Hippocampal formation (tissue), 2 donors: ENCODE measurements at regions not wholly inside any gene's neighbourhood (a gene's known extent, or its start where the extent isn't known, plus 50 kb on each side); places are given as distances from the start of the nearest gene placed in this dataset.

Source experiments
- DNase-seq, 2 donors: peaks; one replicate each; lab custom pipeline; 2025; lab: John Stamatoyannopoulos, UW

DNA sequence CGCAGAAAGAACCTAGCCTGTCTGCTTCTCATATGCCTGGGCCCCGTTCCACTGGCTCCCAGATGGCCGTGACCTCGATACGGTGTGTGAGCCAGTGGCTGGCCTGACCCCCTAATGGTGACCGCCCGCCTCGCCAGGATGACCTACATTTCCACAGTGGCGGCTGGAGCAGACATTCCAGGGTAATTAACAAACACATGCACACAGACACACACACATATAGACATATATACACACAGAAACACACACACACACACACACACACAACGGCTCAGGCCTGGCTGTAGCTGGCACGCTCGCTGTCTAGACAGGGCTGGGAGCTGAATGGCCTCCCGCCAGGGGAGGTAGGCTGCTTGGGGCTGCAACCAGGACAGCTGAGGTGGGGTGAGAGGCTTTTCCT is 227.1 kb downstream of the ANKRD60 start:
- DNase-seq, result no peak

DNA sequence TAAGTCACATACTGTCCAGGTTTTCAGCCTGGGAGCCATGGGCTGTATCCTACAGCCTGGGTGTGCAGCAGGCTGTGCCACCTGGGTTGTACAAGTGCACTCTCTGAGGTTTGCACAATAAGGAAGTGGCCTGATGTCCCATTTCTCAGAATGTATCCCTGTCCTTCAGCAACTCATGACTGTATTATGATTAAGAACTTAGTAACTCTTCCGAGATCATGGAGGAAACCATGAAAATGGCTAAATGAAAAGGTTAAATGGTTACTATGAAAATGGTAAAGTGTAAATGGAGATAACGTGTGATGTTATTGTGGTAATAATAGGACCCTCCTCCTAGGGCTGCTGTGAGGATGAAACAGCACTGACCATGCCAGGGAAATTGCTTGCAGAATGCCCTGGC is 227.6 kb downstream of the ANKRD60 start:
- DNase-seq, result no peak

DNA sequence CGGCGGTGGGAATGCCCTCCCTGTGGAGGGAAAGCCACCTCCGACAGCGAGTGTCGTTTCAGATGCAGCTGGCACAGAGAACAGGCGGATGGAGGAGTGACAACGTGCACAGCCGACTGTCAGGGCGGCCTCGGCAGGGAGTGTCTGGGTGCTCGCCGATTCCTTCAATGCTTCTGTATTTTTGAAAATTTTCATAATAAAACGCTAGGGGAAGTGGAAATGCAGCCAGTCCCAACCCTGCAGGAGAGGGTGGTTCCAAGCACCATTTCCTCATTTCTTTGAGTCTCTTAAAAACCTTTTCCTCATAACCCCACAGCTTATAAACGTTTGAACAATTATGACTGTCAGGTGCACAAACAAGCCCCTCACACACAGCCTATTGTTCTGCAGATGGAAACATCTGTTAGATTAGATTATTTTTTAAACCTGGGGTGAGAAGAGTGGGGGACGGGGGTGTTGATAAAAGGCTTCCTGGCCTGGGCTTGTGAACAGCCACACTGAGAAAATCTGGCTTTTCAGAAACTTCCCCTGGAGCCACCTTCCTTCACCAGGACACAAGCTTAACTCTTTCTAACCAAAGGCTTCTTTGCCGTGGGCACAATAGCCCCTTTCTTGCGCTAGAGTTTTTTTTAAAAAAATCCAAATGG is 228.9 kb downstream of the ANKRD60 start:
- DNase-seq, result no peak

DNA sequence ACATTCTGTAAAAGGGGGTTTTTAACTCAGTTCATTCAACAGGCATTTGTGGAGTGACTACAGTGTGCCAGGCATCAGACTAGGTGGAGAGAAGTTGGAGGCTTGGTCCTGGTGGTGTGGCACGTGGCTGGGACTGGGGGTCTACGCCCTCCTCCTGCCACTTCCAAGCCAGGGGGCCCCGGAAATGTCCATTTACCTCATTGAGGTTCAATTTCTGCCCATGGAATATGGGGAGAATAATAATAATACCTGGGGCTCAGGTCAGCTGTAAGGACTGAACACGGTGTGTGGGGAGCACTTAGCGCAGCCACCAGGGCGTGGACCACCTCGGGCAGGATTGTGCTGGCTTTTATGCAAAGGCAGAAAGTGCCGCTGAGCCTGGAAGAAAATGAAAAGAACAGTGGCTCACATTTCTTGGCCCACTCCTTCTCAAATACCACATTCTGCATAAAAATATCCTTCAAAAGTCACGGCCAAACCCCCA is 229.4 kb downstream of the ANKRD60 start:
- DNase-seq, result no peak

DNA sequence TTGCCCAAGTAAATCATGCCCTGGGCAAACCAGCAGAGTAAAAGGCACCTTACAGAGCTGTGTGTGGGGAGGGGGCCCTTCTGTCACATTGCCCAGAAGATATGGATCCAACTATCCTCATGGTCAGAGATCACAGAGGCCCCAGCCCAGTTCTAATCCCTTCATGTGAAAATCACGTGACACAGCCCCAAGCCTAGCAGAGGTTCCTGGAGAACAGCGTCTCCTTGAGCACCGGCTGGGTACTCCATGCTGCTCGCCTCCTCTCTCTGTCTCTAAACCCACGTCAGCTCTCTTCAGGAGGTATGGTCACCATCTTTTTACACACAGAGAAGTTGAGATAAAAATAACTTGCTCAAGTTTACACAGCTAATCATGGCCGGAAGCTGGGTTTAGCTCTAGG is 230.2 kb downstream of the ANKRD60 start:
- no peak for DNase-seq

DNA sequence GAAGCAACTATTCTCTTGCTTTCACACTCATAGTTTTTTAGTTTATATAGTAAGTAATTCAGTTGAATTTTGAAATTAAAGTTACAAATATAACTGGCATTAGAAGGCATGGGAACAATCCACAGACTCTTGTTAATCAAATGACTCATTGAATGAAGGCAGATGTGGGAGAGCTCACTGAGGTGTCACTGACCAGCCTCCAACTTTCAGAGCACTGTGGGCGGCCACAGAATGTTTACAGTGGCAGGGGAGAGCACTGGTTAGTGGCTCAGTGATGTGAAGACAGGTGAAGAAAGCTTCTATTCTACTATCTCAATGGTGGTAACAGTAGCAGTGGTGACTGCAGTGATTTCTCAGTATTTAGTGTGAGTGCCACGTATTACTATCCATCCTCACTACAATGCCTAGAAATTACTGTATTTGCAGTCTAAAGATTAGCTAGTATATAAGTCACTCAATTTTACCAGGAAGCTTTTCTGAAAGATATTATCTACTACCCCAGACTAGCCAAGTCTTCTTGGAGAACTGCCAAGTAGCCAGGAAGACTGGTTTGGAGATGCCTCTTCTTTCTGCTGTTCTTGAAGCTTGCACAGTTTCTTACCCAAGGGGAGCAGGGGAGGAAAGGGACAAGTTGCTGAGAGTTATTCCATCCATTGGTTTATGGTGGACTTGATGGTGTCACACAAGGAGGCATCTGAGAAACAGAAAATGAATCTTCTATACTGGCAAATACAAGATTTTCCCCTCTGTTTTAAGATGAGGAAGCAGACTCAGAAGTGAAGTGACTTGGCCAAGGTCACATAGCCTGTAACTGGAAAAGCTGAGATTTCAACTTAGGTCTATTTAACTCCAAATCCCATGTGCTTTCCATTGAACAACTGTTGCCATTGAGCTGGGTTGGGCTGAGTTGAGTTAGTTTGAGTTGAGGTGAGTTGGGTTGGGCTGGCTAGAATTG is 231.2 kb downstream of the ANKRD60 start:
- DNase-seq, result no peak

DNA sequence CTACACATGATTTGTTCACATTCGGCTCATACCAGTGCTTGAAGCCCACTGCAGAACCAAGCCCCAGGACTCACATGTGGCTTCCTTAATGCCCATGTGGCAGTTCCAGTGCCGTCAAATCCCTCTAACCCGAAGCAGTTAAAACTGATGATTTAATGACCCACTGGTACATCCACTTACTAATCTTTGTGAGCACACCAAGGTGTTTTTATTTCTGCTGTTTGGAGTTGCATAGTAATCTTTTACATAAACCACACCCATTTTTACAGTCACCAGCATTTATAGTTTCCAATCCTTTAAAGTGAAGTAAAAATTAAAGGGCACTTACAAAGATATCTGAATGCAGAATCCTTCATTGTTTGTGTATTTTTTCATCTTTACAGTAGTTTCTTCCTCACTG is 232.0 kb downstream of the ANKRD60 start:
- DNase-seq, result no peak

DNA sequence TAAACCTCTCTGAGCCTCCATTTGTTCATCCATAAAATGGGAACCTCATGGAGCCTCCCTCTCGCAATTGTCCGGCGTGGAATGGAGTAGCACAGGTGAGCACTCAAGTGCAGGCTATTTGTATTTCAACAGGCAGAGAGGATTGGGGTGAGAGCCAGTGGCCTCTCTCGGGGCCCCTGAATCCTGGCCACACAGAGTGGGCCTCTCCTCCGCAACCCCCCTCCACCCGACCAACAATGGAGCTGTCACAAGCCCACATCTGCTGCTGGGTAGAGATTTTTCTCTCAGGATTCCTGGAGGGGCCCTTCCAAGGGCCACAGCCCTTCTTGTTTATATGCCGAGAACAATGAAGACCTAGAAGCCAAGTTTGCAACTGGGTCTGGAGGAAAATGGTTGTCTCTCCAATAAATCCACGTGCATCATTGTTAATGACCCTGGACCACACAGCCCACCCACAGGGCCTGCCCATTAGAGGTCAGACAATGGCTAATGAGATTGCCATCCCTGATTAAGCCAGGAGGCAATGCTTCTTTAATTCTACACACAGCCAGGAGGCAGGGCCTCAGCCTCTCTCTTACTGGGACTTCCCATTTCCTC is 233.0 kb downstream of the ANKRD60 start:
- DNase-seq, result no peak

DNA sequence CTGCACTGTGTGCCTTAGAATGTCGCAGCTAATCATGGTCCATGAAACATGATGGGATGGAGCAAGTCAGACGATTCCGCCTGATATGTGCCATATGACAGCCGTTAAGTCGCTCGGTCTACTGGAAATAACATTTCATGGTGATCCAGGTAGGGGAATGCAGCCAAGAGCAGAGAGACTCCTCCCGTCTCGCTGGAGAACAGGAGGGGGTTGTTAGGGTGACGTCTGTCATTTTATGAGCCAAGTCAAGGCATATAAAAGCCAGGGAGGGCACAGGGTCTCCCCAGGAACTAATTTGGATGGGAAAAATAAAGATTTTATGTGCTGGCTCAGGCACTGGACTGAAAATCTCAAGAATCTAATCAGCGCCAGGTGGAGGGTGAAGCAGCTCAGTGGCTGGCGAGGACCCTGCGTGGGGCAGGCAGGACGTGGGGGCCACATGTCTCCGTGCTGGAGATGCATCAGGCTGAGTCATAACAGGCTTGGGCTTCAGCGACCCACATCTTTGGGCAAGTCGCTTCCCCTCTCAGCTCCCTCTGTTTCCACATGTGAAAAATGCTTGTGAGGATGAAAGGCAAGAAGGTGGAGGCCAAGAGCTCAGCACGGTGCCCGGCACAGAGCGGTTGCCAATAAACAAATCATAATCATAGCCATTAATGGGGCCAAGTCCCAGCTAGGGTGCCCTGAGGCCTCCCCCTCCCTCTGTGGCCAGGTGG is 234.6 kb downstream of the ANKRD60 start:
- no peak for DNase-seq

DNA sequence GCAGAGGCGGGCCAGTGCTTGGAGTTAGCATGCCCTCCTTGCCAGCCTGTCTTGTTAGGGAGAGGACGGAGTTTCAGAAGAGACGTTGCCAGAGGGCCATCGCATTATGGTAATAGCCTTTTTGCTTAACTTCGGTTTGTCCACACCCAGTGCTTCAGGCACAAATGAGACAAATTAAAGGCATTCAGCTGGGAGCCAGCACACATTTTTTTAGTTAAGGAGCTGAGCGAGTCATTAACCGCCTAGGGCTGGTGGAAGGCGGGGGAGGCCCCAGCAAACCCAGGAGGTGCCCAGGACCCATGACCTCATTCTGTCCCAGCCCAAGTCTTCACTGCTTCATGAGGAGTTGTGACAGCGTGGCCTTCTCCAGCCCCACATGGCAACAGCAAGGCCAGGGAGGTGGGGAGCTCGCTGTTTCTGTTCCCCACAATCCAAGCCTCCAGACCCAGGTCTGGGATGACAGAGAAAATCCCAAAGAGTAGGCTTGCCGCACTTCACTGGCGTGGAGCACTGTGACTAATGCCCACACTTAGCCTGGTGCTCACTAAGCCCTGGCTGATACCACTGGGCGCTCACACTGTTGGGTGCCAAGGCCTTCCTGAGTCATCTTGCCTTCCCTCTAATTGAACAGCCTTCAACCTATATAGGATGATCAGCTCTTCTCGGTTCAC is 237.1 kb downstream of the ANKRD60 start:
- no peak for DNase-seq

DNA sequence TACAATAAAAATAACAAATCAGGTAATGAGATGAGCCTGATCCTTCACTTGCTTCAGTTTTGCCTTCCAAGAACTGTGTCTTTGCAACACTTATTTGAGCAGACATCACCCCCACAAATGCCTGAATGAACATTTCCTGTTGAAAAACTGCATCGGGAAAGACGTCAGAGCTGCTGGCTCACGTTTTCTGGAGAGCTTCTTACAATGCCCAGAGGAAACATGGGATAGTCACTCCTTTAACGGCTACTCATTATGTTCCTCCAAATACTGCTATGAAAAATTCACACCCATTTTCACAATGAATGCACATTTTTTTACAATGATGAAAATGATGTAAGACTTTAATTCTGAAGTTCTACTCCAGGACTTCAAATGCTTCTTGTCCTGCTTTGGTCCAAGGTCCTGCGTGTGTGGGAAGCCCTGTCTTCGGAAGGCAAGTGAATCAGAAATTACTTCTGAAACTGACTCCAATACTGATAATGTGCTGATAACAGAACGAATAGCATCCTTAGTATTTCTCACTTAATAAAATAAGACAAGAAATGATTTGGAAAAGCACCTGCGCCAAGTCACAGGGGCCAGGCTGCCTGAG is 238.0 kb downstream of the ANKRD60 start:
- no peak for DNase-seq

DNA sequence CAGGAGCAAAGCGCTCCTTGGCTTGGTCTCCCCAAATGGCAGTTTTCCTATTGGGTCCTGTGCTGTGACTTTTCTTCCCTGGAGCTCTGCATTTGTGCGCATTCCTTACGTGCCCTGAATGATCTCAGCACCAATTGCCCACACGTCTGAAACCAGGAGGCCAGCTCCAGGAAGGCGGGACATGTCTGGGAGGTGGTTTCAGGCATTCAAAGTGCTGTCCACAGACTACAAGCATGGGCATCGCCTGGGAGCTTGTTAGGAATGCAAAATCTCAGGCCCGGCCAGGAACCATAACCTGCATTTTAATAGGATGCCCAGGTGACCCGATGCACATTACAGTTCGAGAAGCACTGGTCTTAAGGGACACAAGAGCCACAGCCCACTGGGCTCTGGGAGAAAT is 239.6 kb downstream of the ANKRD60 start:
- no peak for DNase-seq

DNA sequence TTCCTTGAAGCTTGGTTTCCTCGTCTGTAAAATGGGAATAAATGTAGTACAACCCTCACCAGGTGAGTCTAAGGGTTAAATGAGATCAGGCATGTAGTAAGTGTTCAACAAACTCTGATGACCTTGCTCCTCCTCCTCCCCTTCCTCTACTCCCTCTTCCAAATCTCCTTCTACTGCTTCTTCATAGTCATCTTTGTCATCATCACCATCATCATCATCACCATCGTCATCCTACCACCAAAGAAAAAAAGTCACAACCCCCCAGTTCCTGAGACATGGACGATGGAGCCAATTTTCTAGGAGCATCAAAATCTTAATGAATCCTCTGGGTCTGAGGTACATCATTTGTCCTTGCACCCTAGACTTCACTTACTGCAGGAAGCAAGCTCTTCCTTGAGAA is 240.0 kb downstream of the ANKRD60 start:
- DNase-seq, result no peak

DNA sequence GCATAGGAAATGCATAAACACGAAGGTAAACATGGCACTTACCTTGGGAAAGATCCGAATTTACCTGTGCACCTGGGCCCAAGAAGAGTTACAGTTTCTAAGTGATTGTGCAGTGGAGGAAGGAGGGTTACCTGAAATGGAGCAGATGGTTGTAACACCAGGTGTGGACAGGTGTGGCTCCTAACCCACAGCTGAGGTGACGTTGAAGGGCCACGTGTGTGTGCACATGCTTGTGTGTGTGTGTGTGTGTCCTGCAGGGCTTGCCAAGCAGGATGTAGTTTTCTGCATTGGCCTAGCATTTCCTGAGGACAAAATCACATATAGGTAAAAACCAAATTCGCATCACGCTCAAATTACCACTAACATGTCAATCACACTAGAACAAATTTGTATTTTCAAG is 240.8 kb downstream of the ANKRD60 start:
- DNase-seq, result no peak

DNA sequence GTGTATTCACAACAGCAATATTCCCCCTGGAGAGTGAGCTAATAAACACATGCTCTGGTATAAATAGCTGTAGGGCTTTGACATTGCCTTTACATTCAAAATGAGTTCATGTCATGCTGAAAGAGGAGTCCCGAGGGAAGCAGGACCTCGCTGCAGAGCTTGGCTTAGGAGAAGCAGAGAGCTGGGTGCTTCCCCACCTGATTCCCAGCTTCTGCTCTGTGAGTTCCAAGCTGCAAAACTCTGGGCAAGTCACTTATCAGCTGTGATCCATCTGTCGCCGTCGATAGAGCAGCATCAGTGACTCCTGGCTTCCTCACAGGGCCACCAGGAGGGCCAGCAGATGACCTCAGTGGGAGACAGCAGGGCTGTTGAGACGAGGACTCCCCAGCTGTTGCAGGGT is 241.8 kb downstream of the ANKRD60 start:
- DNase-seq, result no peak

DNA sequence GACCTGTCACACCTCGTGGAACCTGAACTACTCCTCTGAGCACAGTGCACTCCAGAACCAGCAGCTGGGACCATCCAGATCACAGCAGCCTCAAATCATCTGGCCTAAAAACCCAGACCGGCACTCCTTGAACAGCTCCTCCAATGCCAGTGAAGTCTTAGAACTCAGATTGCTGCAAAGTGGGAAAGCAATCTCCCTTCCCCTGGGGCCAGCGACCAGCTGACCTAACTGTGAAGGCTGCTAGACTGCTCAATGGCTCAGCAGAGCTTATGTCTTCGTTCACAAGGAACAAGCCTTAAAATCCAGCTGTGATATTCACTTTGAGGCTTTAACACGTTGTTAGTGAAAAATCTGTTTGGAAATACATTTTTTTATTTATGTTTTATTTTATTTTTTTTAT is 243.2 kb downstream of the ANKRD60 start:
- no peak for DNase-seq

DNA sequence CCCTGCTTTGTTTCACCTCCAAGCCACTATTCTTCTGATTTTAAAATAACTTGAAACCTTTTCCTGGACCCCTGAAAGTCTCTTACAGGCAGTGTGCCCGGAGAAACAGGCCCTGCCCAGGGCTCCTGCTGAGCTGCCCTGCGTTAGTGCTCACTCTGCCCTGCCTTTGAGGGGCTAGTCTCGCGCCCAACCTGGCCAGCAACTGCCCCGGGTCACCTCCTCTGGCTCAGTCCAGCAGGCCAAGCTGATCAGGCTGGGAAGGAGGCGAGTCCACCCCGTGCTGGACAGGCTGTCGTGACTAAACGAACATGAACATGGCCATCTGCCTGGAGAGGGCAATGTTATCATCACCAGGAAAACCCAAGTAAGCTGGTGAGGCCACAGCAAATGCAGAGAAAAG is 245.4 kb downstream of the ANKRD60 start:
- no peak for DNase-seq

DNA sequence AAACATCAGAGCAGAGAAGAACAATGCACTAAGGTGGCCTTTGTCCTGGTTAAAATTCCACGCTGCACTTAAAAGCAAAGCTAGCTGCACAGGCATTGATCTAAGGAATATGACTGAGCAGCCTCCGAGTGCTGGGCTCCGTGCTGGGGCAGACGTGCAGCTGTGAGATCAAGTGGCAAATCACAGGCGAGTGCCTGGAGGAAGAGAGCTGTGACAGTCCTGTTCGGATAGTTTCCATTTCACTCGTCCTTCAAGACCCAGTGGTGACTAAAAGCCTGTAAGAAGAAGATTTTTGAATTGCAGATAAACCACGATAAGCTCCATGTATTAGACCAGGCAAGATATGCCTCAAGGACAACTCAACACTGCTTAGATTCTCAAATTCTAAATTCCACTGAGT is 247.9 kb downstream of the ANKRD60 start:
- no peak for DNase-seq

DNA sequence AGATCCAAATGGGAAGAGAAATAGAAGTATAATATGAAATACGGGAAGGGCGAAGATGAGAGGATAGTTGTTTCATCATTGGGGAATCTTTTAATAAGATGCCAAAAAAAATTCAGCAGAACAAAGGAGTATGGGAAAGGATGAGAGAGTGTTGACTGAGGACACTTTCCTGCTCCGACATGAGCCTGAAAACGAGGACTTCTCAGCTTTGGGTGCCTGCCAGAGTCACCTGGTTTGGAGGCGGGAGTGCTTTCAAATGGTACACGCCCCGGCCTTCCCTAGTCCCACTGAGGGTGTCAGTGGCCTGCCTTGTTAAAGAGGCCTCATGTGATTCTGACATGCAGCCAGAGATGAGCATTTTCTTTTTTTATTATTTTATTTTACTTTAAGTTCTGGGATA is 250.9 kb downstream of the ANKRD60 start:
- no peak for DNase-seq

DNA sequence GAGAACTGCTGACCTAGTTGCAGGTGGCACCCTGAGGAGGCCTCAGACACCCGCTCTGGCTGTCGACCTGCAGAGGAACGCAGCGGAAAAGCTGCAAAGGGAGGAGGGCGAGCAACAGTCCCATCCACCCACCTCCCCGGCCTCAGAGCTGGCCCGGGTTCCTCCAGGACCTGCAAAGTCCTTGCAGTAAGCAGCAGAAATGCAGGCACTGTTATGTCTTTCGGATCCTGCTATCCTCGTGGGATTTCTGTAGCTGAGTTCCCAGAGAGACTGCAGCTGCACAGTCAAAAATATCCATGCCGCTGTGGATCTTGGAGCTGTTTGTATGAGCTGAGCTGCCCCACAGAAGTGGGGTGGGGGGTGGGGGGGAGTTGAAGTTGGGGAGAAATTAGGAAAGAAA is 251.3 kb downstream of the ANKRD60 start:
- DNase-seq, result no peak

DNA sequence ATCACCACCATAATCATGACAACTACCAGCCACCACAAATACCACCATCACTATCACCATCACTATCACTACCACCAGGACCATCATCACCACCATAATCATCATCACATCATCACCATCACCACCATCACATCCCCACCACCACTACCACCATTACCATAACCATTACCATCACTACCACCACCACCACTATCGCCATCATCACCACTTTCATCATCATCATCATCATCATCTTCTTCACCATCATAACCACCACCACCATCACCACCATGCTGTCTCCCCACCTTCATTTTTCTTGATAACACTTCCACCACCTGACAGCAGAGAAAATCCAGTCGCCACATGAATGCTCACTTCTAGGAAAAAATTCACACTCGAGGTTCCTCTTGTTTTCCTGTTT is 253.6 kb downstream of the ANKRD60 start:
- DNase-seq, result no peak
